Ovary (tissue), 3 donors: ENCODE measurements at regions not wholly inside any gene's neighbourhood (a gene's known extent, or its start where the extent isn't known, plus 50 kb on each side); places are given as distances from the start of the nearest gene placed in this dataset.

Experiments
- POLR2A ChIP-seq: fragments of 450-650 bp; IDR thresholded peaks from one replicate; pipeline ENCODE4 v1.6.1; 2017; ENCODE audit warnings: antibody characterized with exemption, mild to moderate bottlenecking, moderate library complexity
- TF ChIP-seq, protein P1 (sequence below), 3 donors: fragments of 450-650 bp in 2 of 3; fragments of 200-600 bp in 1 of 3; IDR thresholded peaks; one replicate each; pipeline versions ENCODE4 v1.5.1 to v1.8.0; 2016 to 2022; ENCODE audit warnings: antibody characterized with exemption in 3 of 3, mild to moderate bottlenecking in 1 of 3
- donor health status: DM: no; HTN: no; CAD: no.

DNA sequence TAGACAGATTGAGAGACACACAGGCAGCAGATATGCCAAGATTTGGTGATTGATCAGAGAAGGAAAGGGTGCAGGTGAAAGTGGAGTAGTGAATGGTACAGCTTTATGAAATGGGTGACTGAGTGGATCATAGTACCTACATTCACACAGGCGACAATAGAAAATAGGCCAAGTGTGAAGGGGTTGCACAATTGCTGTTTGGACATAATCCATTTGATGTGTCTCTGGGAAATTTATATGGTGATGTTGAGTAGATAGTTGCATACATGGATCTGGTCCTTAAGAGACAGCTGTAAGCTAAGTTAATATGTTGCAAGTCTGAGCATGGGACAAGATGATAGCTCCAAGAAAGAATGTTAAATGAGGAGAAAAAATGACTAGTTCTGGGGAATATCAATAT lies 118.6 kb upstream of the COP1 start:
- TF ChIP-seq, protein P1, sequence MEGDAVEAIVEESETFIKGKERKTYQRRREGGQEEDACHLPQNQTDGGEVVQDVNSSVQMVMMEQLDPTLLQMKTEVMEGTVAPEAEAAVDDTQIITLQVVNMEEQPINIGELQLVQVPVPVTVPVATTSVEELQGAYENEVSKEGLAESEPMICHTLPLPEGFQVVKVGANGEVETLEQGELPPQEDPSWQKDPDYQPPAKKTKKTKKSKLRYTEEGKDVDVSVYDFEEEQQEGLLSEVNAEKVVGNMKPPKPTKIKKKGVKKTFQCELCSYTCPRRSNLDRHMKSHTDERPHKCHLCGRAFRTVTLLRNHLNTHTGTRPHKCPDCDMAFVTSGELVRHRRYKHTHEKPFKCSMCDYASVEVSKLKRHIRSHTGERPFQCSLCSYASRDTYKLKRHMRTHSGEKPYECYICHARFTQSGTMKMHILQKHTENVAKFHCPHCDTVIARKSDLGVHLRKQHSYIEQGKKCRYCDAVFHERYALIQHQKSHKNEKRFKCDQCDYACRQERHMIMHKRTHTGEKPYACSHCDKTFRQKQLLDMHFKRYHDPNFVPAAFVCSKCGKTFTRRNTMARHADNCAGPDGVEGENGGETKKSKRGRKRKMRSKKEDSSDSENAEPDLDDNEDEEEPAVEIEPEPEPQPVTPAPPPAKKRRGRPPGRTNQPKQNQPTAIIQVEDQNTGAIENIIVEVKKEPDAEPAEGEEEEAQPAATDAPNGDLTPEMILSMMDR (IDR thresholded peaks at IDR 0.05), result no peak
- no peak for TF ChIP-seq POLR2A
